Ascending aorta (tissue), 2 donors: ENCODE measurements at regions not wholly inside any gene's neighbourhood (a gene's known extent, or its start where the extent isn't known, plus 50 kb on each side); places are given as distances from the start of the nearest gene placed in this dataset.

ENCODE experiments used
- DNase-seq, 2 donors: peaks; one replicate each; pipeline ENCODE4 v3.0.0-alpha.2; 2019; ENCODE audit warnings: low spot score in 2 of 2
- H3K27ac ChIP-seq, 2 donors: fragments of 200-600 bp; sonication (generic); one replicate each; pipeline ENCODE4 v1.5.1; 2016 to 2017; ENCODE audit warnings: mild to moderate bottlenecking in 1 of 2
- H3K27me3 ChIP-seq: fragments of 200-600 bp; sonication (generic); one replicate; pipeline ENCODE4 v1.5.1; 2017
- H3K36me3 ChIP-seq, 2 donors: fragments of 200-600 bp; sonication (generic); one replicate each; pipeline ENCODE4 v1.5.1; 2016
- H3K4me1 ChIP-seq, 2 donors: fragments of 200-600 bp; sonication (generic); one replicate each; pipeline ENCODE4 v1.5.1; 2016 to 2017; ENCODE audit warnings: mild to moderate bottlenecking in 1 of 2
- H3K4me3 ChIP-seq, 2 donors: fragments of 200-600 bp; sonication (generic); one replicate each; pipeline ENCODE4 v1.5.1; 2016 to 2017; ENCODE audit warnings: mild to moderate bottlenecking in 1 of 2
- H3K9me3 ChIP-seq, 2 donors: fragments of 200-600 bp; sonication (generic); one replicate each; pipeline ENCODE4 v1.5.1; 2016
- CTCF ChIP-seq, 3 experiments: fragments of 200-600 bp in 2 of 3; fragments of 450-650 bp in 1 of 3; sonication (generic) in 2 of 3; IDR thresholded peaks; one replicate each; pipeline ENCODE4 v1.5.1; 2016 to 2019; ENCODE audit warnings: antibody characterized with exemption in 3 of 3, mild to moderate bottlenecking in 1 of 3, moderate library complexity in 1 of 3
- intact Hi-C: fragments of 100-400 bp; cut with DNase I; formaldehyde crosslinking; loops from one replicate; pipeline ENCODE4 v1.15.1; 2023

- no peaks in the 10 kb centered on the region for H3K27me3 ChIP-seq
- no peak for TF ChIP-seq CTCF (IDR thresholded peaks at IDR 0.05)
- no peak overlapping the region for H3K27ac ChIP-seq
- no peaks in the 10 kb centered on the region for H3K36me3 ChIP-seq
- intact Hi-C loops, result no loop called here
- no peak for DNase-seq
- H3K9me3 ChIP-seq, result no peaks in the 10 kb centered on the region
- peaks cover 0 to 2% of the 10 kb centered on the region in 2 donors for H3K4me1 ChIP-seq
- no peak overlapping the region for H3K4me3 ChIP-seq
These were observed 134.3 kb upstream of the DSEL start for GRCh38 chr18:67650686-67651385.

DNA sequence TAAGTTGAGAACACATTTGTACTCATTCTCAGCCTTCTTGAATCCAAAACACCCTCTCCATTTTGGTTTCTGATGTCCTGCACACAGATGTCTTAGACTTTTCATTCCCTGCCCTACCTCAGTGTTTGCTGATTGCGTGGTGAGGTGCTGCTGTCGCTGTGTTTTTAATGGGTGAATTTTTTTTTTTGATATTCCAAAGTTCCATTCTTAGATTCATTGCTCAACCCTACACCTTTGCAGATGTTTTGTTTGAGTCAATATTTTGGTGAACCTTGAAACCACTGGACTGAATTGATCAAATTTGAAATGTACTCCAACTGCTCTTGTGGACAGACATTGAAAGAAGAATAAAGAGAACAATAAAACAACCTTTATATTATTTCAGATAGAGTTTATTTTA, 130.4 kb upstream of the DSEL start:
- Histone ChIP-seq H3K9me3 (no peaks in the 10 kb centered on the region), H3K27ac (no peak overlapping the region)
- no peak for DNase-seq

GRCh38 chr18:67644226-67644625, 127.7 kb upstream of the DSEL start:
- Histone ChIP-seq H3K27ac (no peak overlapping the region), H3K36me3 (no peaks in the 10 kb centered on the region), H3K4me3 (no peak overlapping the region), H3K27me3 (no peaks in the 10 kb centered on the region), H3K4me1 (no peaks in the 10 kb centered on the region), H3K9me3 (no peaks in the 10 kb centered on the region)
- DNase-seq, result no peak
- no peak for TF ChIP-seq CTCF (IDR thresholded peaks at IDR 0.05)
- intact Hi-C loops, result no loop called here

More for the DNA sequence above, 130.4 kb upstream of the DSEL start:
- Histone ChIP-seq H3K36me3 (no peaks in the 10 kb centered on the region), H3K4me1 (peaks cover 0 to 2% of the 10 kb centered on the region in 2 donors), H3K4me3 (no peak overlapping the region), H3K27me3 (no peaks in the 10 kb centered on the region)
- no peak for TF ChIP-seq CTCF (IDR thresholded peaks at IDR 0.05)
- intact Hi-C loops, result no loop called here

GRCh38 chr18:67639872-67640271, 123.4 kb upstream of the DSEL start:
- no peak overlapping the region for H3K4me3 ChIP-seq
- TF ChIP-seq CTCF (IDR thresholded peaks at IDR 0.05), result no peak
- no peaks in the 10 kb centered on the region for H3K4me1 ChIP-seq
- intact Hi-C loops, result no loop called here
- no peaks in the 10 kb centered on the region for H3K36me3 ChIP-seq
- no peak for DNase-seq
- no peaks in the 10 kb centered on the region for H3K9me3 ChIP-seq
- H3K27ac ChIP-seq, result no peak overlapping the region
- H3K27me3 ChIP-seq, result no peaks in the 10 kb centered on the region

DNA sequence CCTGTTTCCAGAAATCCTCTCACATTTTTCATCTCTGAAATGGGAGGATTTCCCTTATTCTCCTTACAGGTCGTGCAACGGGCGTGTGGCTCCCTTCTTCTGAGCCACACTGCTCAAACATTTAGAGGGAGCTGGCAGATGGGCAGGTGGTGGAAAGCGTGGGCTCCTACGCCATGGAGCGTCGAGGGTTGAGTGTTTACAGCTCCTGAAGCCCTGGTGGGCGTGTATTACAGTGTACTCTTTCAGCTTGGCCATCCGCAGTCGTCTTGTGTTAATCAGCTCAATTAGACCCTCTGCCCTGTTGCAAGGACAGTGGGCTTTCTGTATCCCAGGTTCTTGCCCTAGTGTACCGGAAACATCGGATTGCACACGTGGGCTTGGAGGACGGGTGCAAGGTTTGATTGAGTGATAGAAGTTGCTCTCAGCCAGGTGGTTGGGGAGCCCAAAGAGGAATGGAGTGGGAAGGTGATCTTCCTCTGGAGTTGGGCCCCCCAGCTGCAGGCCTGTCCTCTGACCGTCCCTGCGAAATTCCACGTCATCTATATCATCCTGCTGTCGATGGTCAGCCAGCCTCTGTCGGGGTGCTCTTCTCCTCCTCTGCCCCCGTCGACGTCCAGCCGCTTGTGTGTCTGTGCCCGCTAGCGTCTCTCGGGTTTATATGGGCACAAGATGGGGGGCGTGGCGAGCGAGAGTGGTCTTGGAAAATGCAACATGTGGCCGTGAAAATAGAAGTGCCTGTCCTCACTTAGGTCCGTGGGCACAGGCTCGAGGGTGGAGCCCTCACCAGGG, 120.3 kb upstream of the DSEL start:
- no peak for DNase-seq
- TF ChIP-seq CTCF (IDR thresholded peaks at IDR 0.05), result no peak
- Histone ChIP-seq H3K9me3 (no peaks in the 10 kb centered on the region), H3K4me1 (no peaks in the 10 kb centered on the region), H3K27me3 (no peaks in the 10 kb centered on the region), H3K27ac (no peak overlapping the region), H3K36me3 (no peaks in the 10 kb centered on the region), H3K4me3 (no peak overlapping the region)
- intact Hi-C loops, result no loop called here
